ENCODE measurements at regions not wholly inside any gene's neighbourhood (a gene's known extent, or its start where the extent isn't known, plus 50 kb on each side); places are given as distances from the start of the nearest gene placed in this dataset.

- TF ChIP-seq POLR2AphosphoS5 (IDR thresholded peaks at IDR 0.05; ENCODE audit: control insufficient read depth, insufficient read depth, low read depth, low read length) = no peak
- TF ChIP-seq EHMT2 (IDR thresholded peaks at IDR 0.05) = no peak
- TF ChIP-seq MXD1 (CRISPR knock-in tag; IDR thresholded peaks at IDR 0.05; ENCODE audit: borderline replicate concordance, poor library complexity, severe bottlenecking) = no peak
- no peak for TF ChIP-seq NFYB (IDR thresholded peaks at IDR 0.05; ENCODE audit: extremely low read depth, insufficient read length)
Observed at GRCh38 chr3:19074257-19074900, 73.9 kb upstream of the KCNH8 start.

All from K562 (cell line).